OCI-LY1 (cell line): ENCODE measurements at regions not wholly inside any gene's neighbourhood (a gene's known extent, or its start where the extent isn't known, plus 50 kb on each side); places are given as distances from the start of the nearest gene placed in this dataset.

Experiments
- H2AFZ ChIP-seq: fragments of 200-600 bp; sonication (generic), shearing (Covaris generic); 2 replicates; pipeline ENCODE4 v1.6.0; 2014; ENCODE audit warnings: antibody characterized with exemption, mild to moderate bottlenecking, low read length
- H3F3A ChIP-seq: fragments of 200-600 bp; sonication (generic), shearing (Covaris generic); 2 replicates; pipeline ENCODE4 v1.6.0; 2014; ENCODE audit warnings: mild to moderate bottlenecking, antibody characterized with exemption, low read length, moderate library complexity; ENCODE audit not compliant: insufficient read depth
- H3K27ac ChIP-seq: fragments of 200-600 bp; sonication (generic); 2 replicates; pipeline ENCODE4 v1.5.1; 2014; ENCODE audit warnings: low read length, mixed run types, mild to moderate bottlenecking, low read depth; ENCODE audit not compliant: poor library complexity, severe bottlenecking
- H3K27me3 ChIP-seq: fragments of 200-600 bp; sonication (generic); 2 replicates; pipeline ENCODE4 v1.6.0; 2014; ENCODE audit warnings: antibody characterized with exemption, mild to moderate bottlenecking, low read length, moderate library complexity; ENCODE audit not compliant: insufficient read depth
- H3K36me3 ChIP-seq: fragments of 200-600 bp; sonication (generic); 2 replicates; pipeline ENCODE4 v1.6.1; 2014; ENCODE audit warnings: mild to moderate bottlenecking, antibody characterized with exemption, low read length, moderate library complexity, mixed read lengths; ENCODE audit not compliant: insufficient read depth
- H3K4me1 ChIP-seq: fragments of 200-600 bp; sonication (generic); 2 replicates; pipeline ENCODE4 v1.5.1; 2014; ENCODE audit warnings: mild to moderate bottlenecking, low read length, moderate library complexity; ENCODE audit not compliant: insufficient read depth, severe bottlenecking
- H3K4me2 ChIP-seq: fragments of 200-600 bp; sonication (generic), shearing (Covaris generic); 2 replicates; pipeline ENCODE4 v1.6.1; 2014; ENCODE audit warnings: low read length
- H3K4me3 ChIP-seq: fragments of 200-600 bp; sonication (generic); 2 replicates; pipeline ENCODE4 v1.5.1; 2014; ENCODE audit warnings: low read length, low read depth, mild to moderate bottlenecking, mixed read lengths; ENCODE audit not compliant: poor library complexity, severe bottlenecking
- H3K79me2 ChIP-seq: fragments of 200-600 bp; shearing (Covaris generic); 2 replicates; pipeline ENCODE4 v1.6.1; 2016; ENCODE audit warnings: mixed run types, low read length, mixed read lengths; ENCODE audit not compliant: insufficient read depth
- H3K9ac ChIP-seq: fragments of 200-600 bp; sonication (generic), shearing (Covaris generic); 2 replicates; pipeline ENCODE4 v1.6.1; 2014; ENCODE audit warnings: mild to moderate bottlenecking, low read length, mixed read lengths
- H3K9me2 ChIP-seq: fragments of 200-600 bp; sonication (generic), shearing (Covaris generic); 2 replicates; pipeline ENCODE4 v1.6.1; 2014; ENCODE audit warnings: low read depth, mild to moderate bottlenecking, low read length, mixed read lengths
- H3K9me3 ChIP-seq: fragments of 200-600 bp; shearing (Covaris generic); 2 replicates; pipeline ENCODE4 v1.6.1; 2014; ENCODE audit warnings: low read length, mixed read lengths
- H4K20me1 ChIP-seq: fragments of 200-600 bp; sonication (generic), shearing (Covaris generic); 2 replicates; pipeline ENCODE4 v1.6.0; 2016; ENCODE audit warnings: mild to moderate bottlenecking, low read length; ENCODE audit not compliant: insufficient read depth
- EZH2 ChIP-seq: fragments of 200-600 bp; sonication (generic), shearing (Covaris generic); IDR thresholded peaks from 2 replicates; pipeline ENCODE4 v1.8.0; 2017; ENCODE audit warnings: borderline replicate concordance, mixed run types, mild to moderate bottlenecking, antibody characterized with exemption, low read length, moderate library complexity, mixed read lengths
- TF ChIP-seq, protein P1 (sequence below): fragments of 200-600 bp; sonication (generic), shearing (Covaris generic); IDR thresholded peaks from 2 replicates; pipeline ENCODE4 v1.5.1; 2017; ENCODE audit warnings: mild to moderate bottlenecking, antibody characterized with exemption, low read length, moderate library complexity, mixed read lengths

DNA sequence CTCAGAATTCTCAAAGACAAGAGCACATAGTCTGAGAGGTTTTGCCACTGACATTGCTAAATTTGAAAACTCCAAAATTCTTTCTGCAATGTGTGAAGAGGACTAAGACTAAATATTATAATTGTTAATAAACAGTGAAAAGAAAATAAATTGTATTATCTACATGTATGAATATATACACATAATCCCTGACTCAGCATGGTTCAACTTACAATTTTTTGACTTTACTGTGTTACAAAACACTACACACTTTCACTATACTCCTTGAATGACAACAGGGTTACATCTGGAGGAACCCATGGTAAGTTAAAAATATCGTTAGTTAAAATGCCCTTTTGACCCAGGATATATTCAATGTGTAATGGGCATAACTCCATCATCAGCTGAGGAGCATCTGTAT lies 2017.2 kb upstream of the TENM3 start:
- Histone ChIP-seq H3K27me3 (no peaks in the 10 kb centered on the region), H3F3A (no peaks in the 10 kb centered on the region), H3K9me2 (no peaks in the 10 kb centered on the region), H3K27ac (no peak overlapping the region), H3K9me3 (no peaks in the 10 kb centered on the region), H2AFZ (no peak overlapping the region), H3K9ac (no peak overlapping the region), H3K4me3 (no peak overlapping the region), H3K79me2 (no peaks in the 10 kb centered on the region), H3K4me1 (no peaks in the 10 kb centered on the region), H4K20me1 (no peaks in the 10 kb centered on the region), H3K4me2 (no peak overlapping the region), H3K36me3 (no peaks in the 10 kb centered on the region)
- TF ChIP-seq EZH2, result no peak
- TF ChIP-seq, protein P1, sequence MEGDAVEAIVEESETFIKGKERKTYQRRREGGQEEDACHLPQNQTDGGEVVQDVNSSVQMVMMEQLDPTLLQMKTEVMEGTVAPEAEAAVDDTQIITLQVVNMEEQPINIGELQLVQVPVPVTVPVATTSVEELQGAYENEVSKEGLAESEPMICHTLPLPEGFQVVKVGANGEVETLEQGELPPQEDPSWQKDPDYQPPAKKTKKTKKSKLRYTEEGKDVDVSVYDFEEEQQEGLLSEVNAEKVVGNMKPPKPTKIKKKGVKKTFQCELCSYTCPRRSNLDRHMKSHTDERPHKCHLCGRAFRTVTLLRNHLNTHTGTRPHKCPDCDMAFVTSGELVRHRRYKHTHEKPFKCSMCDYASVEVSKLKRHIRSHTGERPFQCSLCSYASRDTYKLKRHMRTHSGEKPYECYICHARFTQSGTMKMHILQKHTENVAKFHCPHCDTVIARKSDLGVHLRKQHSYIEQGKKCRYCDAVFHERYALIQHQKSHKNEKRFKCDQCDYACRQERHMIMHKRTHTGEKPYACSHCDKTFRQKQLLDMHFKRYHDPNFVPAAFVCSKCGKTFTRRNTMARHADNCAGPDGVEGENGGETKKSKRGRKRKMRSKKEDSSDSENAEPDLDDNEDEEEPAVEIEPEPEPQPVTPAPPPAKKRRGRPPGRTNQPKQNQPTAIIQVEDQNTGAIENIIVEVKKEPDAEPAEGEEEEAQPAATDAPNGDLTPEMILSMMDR, result no peak

DNA sequence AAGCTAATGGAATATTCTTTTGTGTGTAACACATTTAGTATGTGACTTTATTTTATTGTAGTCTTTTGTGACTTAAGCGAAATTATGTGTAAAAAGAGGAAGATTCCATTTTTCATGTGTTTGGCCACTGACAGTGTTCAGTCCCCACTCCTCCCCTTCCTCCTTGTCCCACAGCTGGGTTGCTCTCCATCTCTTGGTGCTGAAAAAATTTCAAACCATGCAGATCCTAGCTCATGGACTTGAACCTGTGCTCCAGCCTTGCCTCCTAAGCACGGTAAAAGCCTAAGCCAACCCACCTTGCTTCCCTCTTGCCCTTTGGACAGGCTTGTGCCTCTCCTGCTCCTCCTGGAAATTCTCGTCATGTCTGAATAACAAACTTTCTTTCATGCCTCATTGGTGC lies 2008.5 kb upstream of the TENM3 start:
- H3K36me3 ChIP-seq, result no peaks in the 10 kb centered on the region
- H3K4me3 ChIP-seq, result no peak overlapping the region
- no peaks in the 10 kb centered on the region for H4K20me1 ChIP-seq
- no peaks in the 10 kb centered on the region for H3F3A ChIP-seq
- H3K9me2 ChIP-seq, result no peaks in the 10 kb centered on the region
- H3K4me2 ChIP-seq, result no peak overlapping the region
- H3K27ac ChIP-seq, result no peak overlapping the region
- H3K9me3 ChIP-seq, result no peaks in the 10 kb centered on the region
- no peak overlapping the region for H3K9ac ChIP-seq
- no peaks in the 10 kb centered on the region for H3K27me3 ChIP-seq
- no peaks in the 10 kb centered on the region for H3K4me1 ChIP-seq
- no peaks in the 10 kb centered on the region for H3K79me2 ChIP-seq
- TF ChIP-seq EZH2, result no peak
- TF ChIP-seq, protein P1, result no peak
- H2AFZ ChIP-seq, result no peak overlapping the region

GRCh38 chr4:180240670-180241069 lies 2002.5 kb upstream of the TENM3 start:
- Histone ChIP-seq H3K27ac (no peak overlapping the region), H3K79me2 (no peaks in the 10 kb centered on the region), H3K9me3 (no peaks in the 10 kb centered on the region), H3K4me1 (no peaks in the 10 kb centered on the region), H4K20me1 (no peaks in the 10 kb centered on the region), H3K4me2 (no peak overlapping the region), H3K9ac (no peak overlapping the region), H3K36me3 (no peaks in the 10 kb centered on the region), H3K9me2 (no peaks in the 10 kb centered on the region), H3K27me3 (no peaks in the 10 kb centered on the region), H3F3A (no peaks in the 10 kb centered on the region), H3K4me3 (no peak overlapping the region), H2AFZ (no peak overlapping the region)
- no peak for TF ChIP-seq EZH2
- TF ChIP-seq, protein P1, result no peak
